Mesendoderm (in vitro differentiated cells): ENCODE measurements at regions not wholly inside any gene's neighbourhood (a gene's known extent, or its start where the extent isn't known, plus 50 kb on each side); places are given as distances from the start of the nearest gene placed in this dataset.
A peak's percentile ranks its signal among the peaks of the same experiment; 100 is the strongest.
"Not testable (repeated sequence)": the region's sequence is repeated elsewhere in the genome, so short reads cannot be mapped to it uniquely, and the experiment has no call there.

Experiments
- DNase-seq: peaks from one replicate; pipeline ENCODE4 v3.0.0; 2013
- H2AK5ac ChIP-seq: 2 replicates; pipeline ENCODE4 v1.6.1; 2013; ENCODE audit warnings: low read length, inconsistent platforms
- H2BK120ac ChIP-seq: 2 replicates; pipeline ENCODE4 v1.6.1; 2013; ENCODE audit warnings: low read depth, mild to moderate bottlenecking, low read length, moderate library complexity, mixed read lengths
- H2BK15ac ChIP-seq: replicated peaks from 2 replicates; pipeline ENCODE4 v1.6.1; 2013; ENCODE audit warnings: low read depth, mild to moderate bottlenecking, moderate library complexity
- H2BK5ac ChIP-seq: 2 replicates; pipeline ENCODE4 v1.6.1; 2013; ENCODE audit warnings: low read length, inconsistent platforms
- H3K18ac ChIP-seq: 2 replicates; pipeline ENCODE4 v1.6.1; 2013; ENCODE audit warnings: mild to moderate bottlenecking, low read length, mixed read lengths
- H3K23ac ChIP-seq: one replicate; pipeline ENCODE4 v1.6.1; 2013; ENCODE audit warnings: low read length
- H3K27ac ChIP-seq: 2 replicates; pipeline ENCODE4 v1.5.1; 2013; ENCODE audit warnings: low read depth, mild to moderate bottlenecking, inconsistent platforms, low read length, moderate library complexity
- H3K27me3 ChIP-seq: 2 replicates; pipeline ENCODE4 v1.6.1; 2013; ENCODE audit warnings: low read length, control low read depth, mild to moderate bottlenecking, inconsistent platforms; ENCODE audit not compliant: insufficient read depth, poor library complexity
- H3K36me3 ChIP-seq: 2 replicates; pipeline ENCODE4 v1.6.1; 2013; ENCODE audit warnings: low read length, inconsistent platforms; ENCODE audit not compliant: control insufficient read depth, insufficient read depth
- H3K4ac ChIP-seq: one replicate; pipeline ENCODE4 v1.6.1; 2013; ENCODE audit warnings: low read depth, mild to moderate bottlenecking, low read length, moderate library complexity
- H3K4me1 ChIP-seq: 2 replicates; pipeline ENCODE4 v1.6.1; 2013; ENCODE audit warnings: low read depth, low read length, inconsistent platforms; ENCODE audit not compliant: control insufficient read depth
- H3K4me2 ChIP-seq: 2 replicates; pipeline ENCODE4 v1.6.1; 2013; ENCODE audit warnings: low read length
- H3K4me3 ChIP-seq: 2 replicates; pipeline ENCODE4 v1.5.1; 2013; ENCODE audit warnings: mild to moderate bottlenecking, low read length
- H3K56ac ChIP-seq: one replicate; pipeline ENCODE4 v1.6.1; 2013; ENCODE audit warnings: low read length
- H3K79me1 ChIP-seq: 2 replicates; pipeline ENCODE4 v1.6.1; 2013; ENCODE audit warnings: low read length, inconsistent platforms
- H3K79me2 ChIP-seq: 2 replicates; pipeline ENCODE4 v1.6.1; 2013; ENCODE audit warnings: mild to moderate bottlenecking, low read length; ENCODE audit not compliant: control insufficient read depth, insufficient read depth
- H3K9ac ChIP-seq: 2 replicates; pipeline ENCODE4 v1.6.1; 2013; ENCODE audit warnings: low read length, inconsistent platforms
- H4K5ac ChIP-seq: one replicate; pipeline ENCODE4 v1.6.1; 2013; ENCODE audit warnings: low read length
- H4K8ac ChIP-seq: one replicate; pipeline ENCODE4 v1.6.1; 2013; ENCODE audit warnings: low read depth, mild to moderate bottlenecking, control low read depth, low read length, moderate library complexity
- WGBS: extraction: QIAGEN DNeasy Blood & Tissue Kit; methylation state at CpG from one replicate; pipeline ENCODE4 v1.1.7; 2013; ENCODE audit warnings: low lambda C conversion rate, missing lambda C conversion rate; ENCODE audit not compliant: insufficient coverage; ENCODE audit errors: extremely low coverage; 5-methylcytosine and 5-hydroxymethylcytosine counted together

GRCh38 chr4:158410272-158410671, 111.4 kb upstream of the RXFP1 start:
- H3K36me3 ChIP-seq: no peaks in the 10 kb centered on the region
- H2AK5ac ChIP-seq: no peak overlapping the region
- no peak overlapping the region for H3K4ac ChIP-seq
- no peaks in the 10 kb centered on the region for H3K27me3 ChIP-seq
- no peak overlapping the region for H3K56ac ChIP-seq
- no peak overlapping the region for H3K4me2 ChIP-seq
- no peak overlapping the region for H4K5ac ChIP-seq
- no peak overlapping the region for H3K4me3 ChIP-seq
- H3K79me2 ChIP-seq: no peaks in the 10 kb centered on the region
- no CpG with 5 or more reads among the region's 3 CpGs for WGBS
- no peaks in the 10 kb centered on the region for H3K79me1 ChIP-seq
- no peak overlapping the region for H4K8ac ChIP-seq
- H3K27ac ChIP-seq: no peak overlapping the region
- H3K18ac ChIP-seq: no peak overlapping the region
- H2BK5ac ChIP-seq: no peak overlapping the region
- H3K23ac ChIP-seq: no peak overlapping the region
- H2BK120ac ChIP-seq: no peak overlapping the region
- no peaks in the 10 kb centered on the region for H3K4me1 ChIP-seq
- H2BK15ac ChIP-seq: no peak overlapping the region
- peak; percentile 30 for DNase-seq
- H3K9ac ChIP-seq: no peak overlapping the region

DNA sequence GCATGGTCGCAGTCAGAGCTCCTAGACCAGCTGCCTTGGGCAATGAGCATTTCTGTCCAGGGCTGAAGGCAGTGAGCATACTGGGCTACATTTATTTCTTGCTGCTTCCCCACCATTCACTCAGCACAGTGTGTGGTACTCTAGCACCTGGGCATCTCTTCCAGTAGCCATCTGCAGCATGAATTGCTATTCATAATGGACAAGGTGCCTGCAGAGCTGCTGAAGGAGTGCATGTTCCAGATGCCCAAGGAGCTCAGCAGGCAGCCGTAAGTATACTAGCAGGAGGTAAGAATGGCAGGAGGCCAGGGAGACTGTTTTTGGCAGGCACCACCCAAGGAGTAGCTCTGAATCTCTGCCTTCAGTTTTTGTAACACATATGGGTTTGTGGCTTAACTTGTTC, 110.4 kb upstream of the RXFP1 start:
- Histone ChIP-seq H2BK15ac (no peak overlapping the region), H2AK5ac (no peak overlapping the region), H3K79me1 (no peaks in the 10 kb centered on the region), H3K27me3 (no peaks in the 10 kb centered on the region), H3K27ac (no peak overlapping the region), H4K8ac (no peak overlapping the region), H3K56ac (no peak overlapping the region), H2BK120ac (no peak overlapping the region), H3K23ac (no peak overlapping the region), H3K4me1 (no peaks in the 10 kb centered on the region), H4K5ac (no peak overlapping the region), H3K79me2 (no peaks in the 10 kb centered on the region), H3K9ac (no peak overlapping the region), H3K4me2 (no peak overlapping the region), H3K18ac (no peak overlapping the region), H3K4me3 (no peak overlapping the region), H3K4ac (no peak overlapping the region), H3K36me3 (no peaks in the 10 kb centered on the region), H2BK5ac (no peak overlapping the region)
- WGBS: no CpG with 5 or more reads among the region's 2 CpGs
- no peak for DNase-seq

DNA sequence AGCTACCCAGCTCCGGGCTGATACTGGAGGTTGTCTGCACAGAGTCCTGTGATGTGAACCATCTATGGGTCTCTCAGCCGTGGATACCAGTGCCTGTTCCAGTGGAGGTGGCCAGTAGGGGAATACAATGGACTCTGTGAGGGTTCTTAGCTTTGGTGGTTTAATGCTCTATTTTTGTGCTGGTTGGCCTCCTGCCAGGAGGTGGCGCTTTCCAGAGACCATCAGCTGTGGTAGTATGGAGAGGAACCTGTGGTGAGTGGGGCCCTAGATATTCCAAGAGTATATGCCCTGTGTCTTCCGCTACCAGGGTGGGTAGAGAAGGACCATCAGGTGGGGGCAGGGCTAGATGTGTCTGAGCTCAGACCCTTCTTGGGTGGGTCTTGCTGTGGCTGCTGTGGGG, 103.0 kb upstream of the RXFP1 start:
- DNase-seq: peak; percentile 28
- not testable (repeated sequence) for H3K4me2 ChIP-seq, H2BK120ac ChIP-seq, H3K18ac ChIP-seq, H4K8ac ChIP-seq, H3K79me1 ChIP-seq, H3K4me3 ChIP-seq, H3K79me2 ChIP-seq, H2AK5ac ChIP-seq, H3K36me3 ChIP-seq, H3K4me1 ChIP-seq, H3K27me3 ChIP-seq, H3K27ac ChIP-seq, H3K9ac ChIP-seq, H3K23ac ChIP-seq, H3K56ac ChIP-seq, H2BK15ac ChIP-seq, H4K5ac ChIP-seq, H3K4ac ChIP-seq, H2BK5ac ChIP-seq
- no CpG with 5 or more reads among the region's 4 CpGs for WGBS

DNA sequence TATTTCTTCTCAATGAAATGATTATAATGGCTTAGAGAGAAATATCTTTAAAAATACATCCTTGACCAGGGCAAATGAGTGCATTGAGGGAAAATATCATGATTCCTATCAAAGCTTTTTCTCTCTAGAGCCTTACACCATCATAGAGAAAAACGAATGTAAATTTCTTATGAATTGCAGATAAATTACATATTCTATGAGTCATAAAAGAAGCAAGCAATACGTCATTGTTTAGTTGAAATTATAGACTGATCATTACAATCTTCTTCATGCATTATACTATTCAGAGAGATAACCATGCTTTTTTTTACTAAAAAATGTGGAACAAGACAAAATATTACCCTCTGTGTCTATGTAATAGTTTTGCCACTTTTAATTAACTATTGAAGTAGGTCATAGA, 100.9 kb upstream of the RXFP1 start:
- Histone ChIP-seq H2AK5ac (no peak overlapping the region), H2BK120ac (no peak overlapping the region), H3K27me3 (no peaks in the 10 kb centered on the region), H2BK15ac (no peak overlapping the region), H3K18ac (no peak overlapping the region), H3K4ac (no peak overlapping the region), H3K4me3 (no peak overlapping the region), H3K79me2 (no peaks in the 10 kb centered on the region), H3K56ac (no peak overlapping the region), H3K9ac (no peak overlapping the region), H4K8ac (no peak overlapping the region), H3K4me1 (no peaks in the 10 kb centered on the region), H2BK5ac (no peak overlapping the region), H3K79me1 (no peaks in the 10 kb centered on the region), H3K4me2 (no peak overlapping the region), H3K36me3 (no peaks in the 10 kb centered on the region), H3K27ac (no peak overlapping the region), H3K23ac (no peak overlapping the region), H4K5ac (no peak overlapping the region)
- WGBS: no CpG with 5 or more reads among the region's 2 CpGs
- no peak for DNase-seq

- H3K27ac ChIP-seq: no peak overlapping the region
- no peak overlapping the region for H2BK15ac ChIP-seq
- no peak overlapping the region for H3K56ac ChIP-seq
- no CpG with 5 or more reads among the region's 1 CpG for WGBS
- no peak overlapping the region for H2AK5ac ChIP-seq
- H3K36me3 ChIP-seq: no peaks in the 10 kb centered on the region
- no peak overlapping the region for H3K4me3 ChIP-seq
- H3K4me1 ChIP-seq: no peaks in the 10 kb centered on the region
- H4K8ac ChIP-seq: no peak overlapping the region
- H3K4me2 ChIP-seq: no peak overlapping the region
- no peak overlapping the region for H2BK5ac ChIP-seq
- H3K79me1 ChIP-seq: no peaks in the 10 kb centered on the region
- no peak overlapping the region for H3K18ac ChIP-seq
- H4K5ac ChIP-seq: no peak overlapping the region
- no peak overlapping the region for H3K4ac ChIP-seq
- H3K27me3 ChIP-seq: no peaks in the 10 kb centered on the region
- no peak for DNase-seq
- no peaks in the 10 kb centered on the region for H3K79me2 ChIP-seq
- H3K9ac ChIP-seq: no peak overlapping the region
- no peak overlapping the region for H2BK120ac ChIP-seq
- no peak overlapping the region for H3K23ac ChIP-seq
Measured at GRCh38 chr4:158422546-158422945, 99.1 kb upstream of the RXFP1 start.

GRCh38 chr4:158428242-158428641, 93.4 kb upstream of the RXFP1 start:
- H3K27me3 ChIP-seq: no peaks in the 10 kb centered on the region
- H4K5ac ChIP-seq: no peak overlapping the region
- no peak overlapping the region for H2BK15ac ChIP-seq
- no peak overlapping the region for H3K9ac ChIP-seq
- no peak overlapping the region for H3K27ac ChIP-seq
- H3K36me3 ChIP-seq: no peaks in the 10 kb centered on the region
- H3K23ac ChIP-seq: no peak overlapping the region
- H3K56ac ChIP-seq: no peak overlapping the region
- H3K79me2 ChIP-seq: no peaks in the 10 kb centered on the region
- no peaks in the 10 kb centered on the region for H3K4me1 ChIP-seq
- H2AK5ac ChIP-seq: no peak overlapping the region
- H3K79me1 ChIP-seq: no peaks in the 10 kb centered on the region
- no peak overlapping the region for H2BK5ac ChIP-seq
- H4K8ac ChIP-seq: no peak overlapping the region
- H3K4ac ChIP-seq: no peak overlapping the region
- H3K4me3 ChIP-seq: no peak overlapping the region
- H2BK120ac ChIP-seq: no peak overlapping the region
- no peak overlapping the region for H3K18ac ChIP-seq
- DNase-seq: no peak
- no peak overlapping the region for H3K4me2 ChIP-seq
